ENCODE measurements at regions not wholly inside any gene's neighbourhood (a gene's known extent, or its start where the extent isn't known, plus 50 kb on each side); places are given as distances from the start of the nearest gene placed in this dataset.

GRCh38 chr17:11035681-11036080 is 197.8 kb upstream of the PIRT start:
- TF ChIP-seq MAX (IDR thresholded peaks at IDR 0.05), result no peak
- no peak for TF ChIP-seq GABPA (IDR thresholded peaks at IDR 0.05 in 1 of 2, conservative IDR thresholded peaks at IDR 0.05 in 1 of 2)
- no peak for TF ChIP-seq CTCF (IDR thresholded peaks at IDR 0.05; ENCODE audit: low read depth, low read length, missing input control)
- no peak for TF ChIP-seq EGR1 (IDR thresholded peaks at IDR 0.05; ENCODE audit: low read depth in 2 of 2)
- TF ChIP-seq HNF4G (IDR thresholded peaks at IDR 0.05), result no peak
- no peak for TF ChIP-seq YY1 (IDR thresholded peaks at IDR 0.05)
- no peak for TF ChIP-seq FOXA1 (IDR thresholded peaks at IDR 0.05)
- no peak for TF ChIP-seq RAD21 (IDR thresholded peaks at IDR 0.05)
- TF ChIP-seq REST (IDR thresholded peaks at IDR 0.05), result no peak
